ENCODE measurements at regions not wholly inside any gene's neighbourhood (a gene's known extent, or its start where the extent isn't known, plus 50 kb on each side); places are given as distances from the start of the nearest gene placed in this dataset.

- H3K27me3 ChIP-seq (ENCODE audit: control insufficient read depth, insufficient read depth, low read length) = no peaks in the 10 kb centered on the region
Measured at GRCh38 chr6:142500250-142500786, 198.5 kb downstream of the ADGRG6 start.

GRCh38 chr6:142501795-142502194, 200.0 kb downstream of the ADGRG6 start:
- H3K4me1 ChIP-seq (ENCODE audit: control insufficient read depth, insufficient read depth, low read length) = no peaks in the 10 kb centered on the region
- H3K27me3 ChIP-seq (ENCODE audit: control insufficient read depth, insufficient read depth, low read length) = no peaks in the 10 kb centered on the region
- no peak overlapping the region for H3K9ac ChIP-seq (ENCODE audit: low read length)
- no peak overlapping the region for H3K4me3 ChIP-seq (ENCODE audit: low read length)
- no peaks in the 10 kb centered on the region for H3K36me3 ChIP-seq (ENCODE audit: control insufficient read depth, insufficient read depth, low read length)
- H3K27ac ChIP-seq (ENCODE audit: low read depth, low read length) = no peak overlapping the region

More at GRCh38 chr6:142500250-142500786, 198.5 kb downstream of the ADGRG6 start:
- Histone ChIP-seq H3K9ac (ENCODE audit: low read length) (no peak overlapping the region), H3K4me3 (ENCODE audit: low read length) (no peak overlapping the region), H3K27ac (ENCODE audit: low read depth, low read length) (no peak overlapping the region), H3K4me1 (ENCODE audit: control insufficient read depth, insufficient read depth, low read length) (no peaks in the 10 kb centered on the region), H3K36me3 (ENCODE audit: control insufficient read depth, insufficient read depth, low read length) (no peaks in the 10 kb centered on the region)

DNA sequence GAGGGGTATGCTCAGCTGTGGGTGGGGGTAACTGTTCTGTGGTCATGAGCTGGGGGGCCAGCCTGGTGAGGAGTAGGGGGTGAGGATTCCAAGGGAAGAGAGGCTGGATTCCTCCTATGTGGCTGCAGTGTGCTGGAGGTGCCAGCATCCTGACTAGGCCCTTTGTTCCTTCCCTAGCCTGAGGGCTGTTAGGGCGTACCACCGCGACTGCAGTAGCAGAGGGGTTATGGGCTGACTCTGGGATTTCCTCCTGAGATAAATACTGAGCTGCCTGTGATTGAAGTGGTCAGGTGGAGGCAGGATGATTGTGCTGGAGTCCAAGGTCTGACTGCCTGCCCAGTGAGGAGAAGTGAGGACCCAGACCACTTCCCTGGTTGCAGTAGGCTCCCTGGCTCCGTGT, 205.3 kb downstream of the ADGRG6 start:
- Histone ChIP-seq H3K4me3 (ENCODE audit: low read length) (no peak overlapping the region), H3K27ac (ENCODE audit: low read depth, low read length) (no peak overlapping the region), H3K36me3 (ENCODE audit: control insufficient read depth, insufficient read depth, low read length) (no peaks in the 10 kb centered on the region), H3K4me1 (ENCODE audit: control insufficient read depth, insufficient read depth, low read length) (no peaks in the 10 kb centered on the region), H3K9ac (ENCODE audit: low read length) (no peak overlapping the region), H3K27me3 (ENCODE audit: control insufficient read depth, insufficient read depth, low read length) (no peaks in the 10 kb centered on the region)

GRCh38 chr6:142510211-142510610, 208.4 kb downstream of the ADGRG6 start:
- H3K36me3 ChIP-seq (ENCODE audit: control insufficient read depth, insufficient read depth, low read length) = no peaks in the 10 kb centered on the region
- H3K27me3 ChIP-seq (ENCODE audit: control insufficient read depth, insufficient read depth, low read length) = no peaks in the 10 kb centered on the region
- H3K4me1 ChIP-seq (ENCODE audit: control insufficient read depth, insufficient read depth, low read length) = no peaks in the 10 kb centered on the region
- H3K27ac ChIP-seq (ENCODE audit: low read depth, low read length) = no peak overlapping the region
- H3K9ac ChIP-seq (ENCODE audit: low read length) = no peak overlapping the region
- H3K4me3 ChIP-seq (ENCODE audit: low read length) = no peak overlapping the region

GRCh38 chr6:142518126-142518525, 216.3 kb downstream of the ADGRG6 start:
- H3K4me3 ChIP-seq (ENCODE audit: low read length) = no peak overlapping the region
- H3K36me3 ChIP-seq (ENCODE audit: control insufficient read depth, insufficient read depth, low read length) = no peaks in the 10 kb centered on the region
- H3K9ac ChIP-seq (ENCODE audit: low read length) = no peak overlapping the region
- no peaks in the 10 kb centered on the region for H3K4me1 ChIP-seq (ENCODE audit: control insufficient read depth, insufficient read depth, low read length)
- no peaks in the 10 kb centered on the region for H3K27me3 ChIP-seq (ENCODE audit: control insufficient read depth, insufficient read depth, low read length)
- no peak overlapping the region for H3K27ac ChIP-seq (ENCODE audit: low read depth, low read length)

GRCh38 chr6:142518761-142519160, 217.0 kb downstream of the ADGRG6 start:
- no peak overlapping the region for H3K27ac ChIP-seq (ENCODE audit: low read depth, low read length)
- no peaks in the 10 kb centered on the region for H3K4me1 ChIP-seq (ENCODE audit: control insufficient read depth, insufficient read depth, low read length)
- H3K27me3 ChIP-seq (ENCODE audit: control insufficient read depth, insufficient read depth, low read length) = no peaks in the 10 kb centered on the region
- H3K9ac ChIP-seq (ENCODE audit: low read length) = no peak overlapping the region
- no peaks in the 10 kb centered on the region for H3K36me3 ChIP-seq (ENCODE audit: control insufficient read depth, insufficient read depth, low read length)
- no peak overlapping the region for H3K4me3 ChIP-seq (ENCODE audit: low read length)

DNA sequence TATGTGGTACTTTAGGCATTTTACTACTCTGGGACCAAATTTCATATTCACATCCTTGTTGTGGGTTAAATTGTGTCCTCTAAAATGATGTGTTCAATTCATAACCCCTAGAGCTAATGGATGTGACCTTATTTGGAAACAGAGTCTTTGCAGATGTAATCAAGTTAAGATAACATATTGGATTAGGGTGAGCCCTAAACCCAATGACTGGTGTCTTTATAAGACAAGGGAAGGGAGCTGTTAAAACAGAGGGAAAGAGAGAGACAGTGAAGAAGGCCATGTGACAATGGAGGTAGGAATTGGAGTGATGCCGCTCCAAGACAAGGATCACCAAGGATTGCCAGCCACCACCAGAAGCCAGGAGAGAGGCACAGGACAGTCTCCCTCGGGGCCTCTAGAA, 220.0 kb downstream of the ADGRG6 start:
- Histone ChIP-seq H3K9ac (ENCODE audit: low read length) (no peak overlapping the region), H3K4me3 (ENCODE audit: low read length) (no peak overlapping the region), H3K27ac (ENCODE audit: low read depth, low read length) (no peak overlapping the region), H3K27me3 (ENCODE audit: control insufficient read depth, insufficient read depth, low read length) (no peaks in the 10 kb centered on the region), H3K4me1 (ENCODE audit: control insufficient read depth, insufficient read depth, low read length) (no peaks in the 10 kb centered on the region), H3K36me3 (ENCODE audit: control insufficient read depth, insufficient read depth, low read length) (no peaks in the 10 kb centered on the region)

- Histone ChIP-seq H3K36me3 (ENCODE audit: control insufficient read depth, insufficient read depth, low read length) (no peaks in the 10 kb centered on the region), H3K4me1 (ENCODE audit: control insufficient read depth, insufficient read depth, low read length) (no peaks in the 10 kb centered on the region), H3K9ac (ENCODE audit: low read length) (no peak overlapping the region), H3K4me3 (ENCODE audit: low read length) (no peak overlapping the region), H3K27ac (ENCODE audit: low read depth, low read length) (no peak overlapping the region), H3K27me3 (ENCODE audit: control insufficient read depth, insufficient read depth, low read length) (no peaks in the 10 kb centered on the region)
Measured at GRCh38 chr6:142523515-142524375, 221.9 kb downstream of the ADGRG6 start.

- H3K27ac ChIP-seq (ENCODE audit: low read depth, low read length) = no peak overlapping the region
Measured at GRCh38 chr6:142530566-142530965, 228.8 kb downstream of the ADGRG6 start.

DNA sequence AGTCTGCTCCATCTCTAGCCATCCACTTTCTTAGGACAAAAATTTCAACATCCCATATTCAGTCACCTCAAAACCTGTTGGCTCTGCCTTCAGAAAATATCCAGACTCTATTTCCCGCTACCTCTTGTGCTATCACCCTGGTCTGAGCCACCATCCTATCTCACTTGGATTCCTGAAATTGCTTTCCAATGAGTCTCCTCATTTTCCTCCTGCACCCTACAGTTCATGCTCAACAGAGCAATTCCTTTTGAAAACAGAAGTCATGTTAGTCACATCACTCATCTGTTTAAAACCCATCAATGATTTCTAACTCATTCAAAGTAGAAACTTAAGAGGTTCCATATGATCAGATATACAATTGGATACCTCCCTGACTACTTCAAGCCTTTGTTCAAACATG, 229.9 kb downstream of the ADGRG6 start:
- H3K27ac ChIP-seq (ENCODE audit: low read depth, low read length) = no peak overlapping the region
- H3K4me3 ChIP-seq (ENCODE audit: low read length) = no peak overlapping the region
- no peaks in the 10 kb centered on the region for H3K4me1 ChIP-seq (ENCODE audit: control insufficient read depth, insufficient read depth, low read length)
- no peak overlapping the region for H3K9ac ChIP-seq (ENCODE audit: low read length)
- H3K36me3 ChIP-seq (ENCODE audit: control insufficient read depth, insufficient read depth, low read length) = no peaks in the 10 kb centered on the region
- no peaks in the 10 kb centered on the region for H3K27me3 ChIP-seq (ENCODE audit: control insufficient read depth, insufficient read depth, low read length)

More at GRCh38 chr6:142530566-142530965, 228.8 kb downstream of the ADGRG6 start:
- Histone ChIP-seq H3K4me1 (ENCODE audit: control insufficient read depth, insufficient read depth, low read length) (no peaks in the 10 kb centered on the region), H3K27me3 (ENCODE audit: control insufficient read depth, insufficient read depth, low read length) (no peaks in the 10 kb centered on the region), H3K36me3 (ENCODE audit: control insufficient read depth, insufficient read depth, low read length) (no peaks in the 10 kb centered on the region), H3K9ac (ENCODE audit: low read length) (no peak overlapping the region), H3K4me3 (ENCODE audit: low read length) (no peak overlapping the region)

DNA sequence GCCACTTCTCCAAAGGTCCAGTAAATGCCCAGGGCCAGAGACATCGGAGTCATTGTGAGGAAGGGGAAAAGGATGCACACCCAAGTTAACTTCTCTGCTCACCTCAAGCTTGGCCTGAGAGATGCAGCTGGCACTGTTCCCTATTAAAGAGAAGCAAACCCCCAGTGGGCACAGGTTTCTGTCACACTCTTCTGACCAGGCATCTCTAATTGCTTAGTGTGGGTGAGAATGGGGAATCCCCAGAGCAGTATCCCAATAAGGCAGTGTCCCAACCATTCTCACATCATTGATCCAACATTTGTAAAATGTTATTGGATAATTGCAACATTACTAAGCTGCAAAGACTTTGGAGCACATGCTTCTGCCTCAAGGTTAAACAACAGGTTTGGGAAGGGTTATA, 232.3 kb downstream of the ADGRG6 start:
- H3K4me3 ChIP-seq (ENCODE audit: low read length) = no peak overlapping the region
- H3K4me1 ChIP-seq (ENCODE audit: control insufficient read depth, insufficient read depth, low read length) = no peaks in the 10 kb centered on the region
- no peaks in the 10 kb centered on the region for H3K27me3 ChIP-seq (ENCODE audit: control insufficient read depth, insufficient read depth, low read length)
- H3K36me3 ChIP-seq (ENCODE audit: control insufficient read depth, insufficient read depth, low read length) = no peaks in the 10 kb centered on the region
- H3K9ac ChIP-seq (ENCODE audit: low read length) = no peak overlapping the region
- no peak overlapping the region for H3K27ac ChIP-seq (ENCODE audit: low read depth, low read length)

DNA sequence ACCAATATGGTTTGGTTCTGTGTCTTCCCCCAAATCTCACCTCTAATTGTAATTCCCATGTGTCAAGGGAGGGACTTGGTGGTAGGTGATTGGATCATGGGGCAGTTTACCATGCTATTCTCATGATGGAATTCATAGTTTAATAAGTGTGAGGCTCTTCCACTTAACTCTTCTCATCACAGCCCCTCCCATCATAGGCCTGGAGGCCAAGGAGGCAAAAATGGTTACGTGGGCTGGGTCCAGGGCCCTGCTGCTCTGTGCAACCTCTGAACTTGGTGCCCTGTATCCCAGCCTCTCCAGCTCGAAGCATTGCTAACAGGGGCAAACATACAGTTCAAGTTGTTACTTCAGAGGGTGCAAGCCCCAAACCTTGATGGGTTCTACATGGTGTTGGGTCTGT, 232.7 kb downstream of the ADGRG6 start:
- Histone ChIP-seq H3K36me3 (ENCODE audit: control insufficient read depth, insufficient read depth, low read length) (no peaks in the 10 kb centered on the region), H3K9ac (ENCODE audit: low read length) (no peak overlapping the region), H3K4me1 (ENCODE audit: control insufficient read depth, insufficient read depth, low read length) (no peaks in the 10 kb centered on the region), H3K27me3 (ENCODE audit: control insufficient read depth, insufficient read depth, low read length) (no peaks in the 10 kb centered on the region), H3K4me3 (ENCODE audit: low read length) (no peak overlapping the region), H3K27ac (ENCODE audit: low read depth, low read length) (no peak overlapping the region)

Data from rectal smooth muscle tissue (tissue), 1 donor.